GM10266 (cell line): ENCODE measurements at regions not wholly inside any gene's neighbourhood (a gene's known extent, or its start where the extent isn't known, plus 50 kb on each side); places are given as distances from the start of the nearest gene placed in this dataset.
"Not testable (repeated sequence)": the region's sequence is repeated elsewhere in the genome, so short reads cannot be mapped to it uniquely, and the experiment has no call there.

Source experiments
- DNase-seq: peaks from one replicate; pipeline ENCODE4 v3.0.0; 2012; ENCODE audit errors: extremely low spot score
- CTCF ChIP-seq: IDR thresholded peaks from 2 replicates; pipeline ENCODE4 v1.5.1; 2012; ENCODE audit warnings: mild to moderate bottlenecking, low read depth; ENCODE audit not compliant: control insufficient read depth, insufficient read depth; ENCODE audit errors: missing control alignments

- TF ChIP-seq CTCF = no peak
- DNase-seq = no peak
These were observed 94.5 kb downstream of the TPBG start for GRCh38 chr6:82458147-82458546.

- TF ChIP-seq CTCF = no peak
- DNase-seq = no peak
These were observed 95.1 kb downstream of the TPBG start for GRCh38 chr6:82458705-82459104.

GRCh38 chr6:82461536-82461935 is 97.9 kb downstream of the TPBG start:
- TF ChIP-seq CTCF = no peak
- DNase-seq = no peak

GRCh38 chr6:82467338-82467737 is 103.7 kb downstream of the TPBG start:
- no peak for TF ChIP-seq CTCF

GRCh38 chr6:82470123-82470522 is 106.5 kb downstream of the TPBG start:
- DNase-seq = not testable (repeated sequence)

More at GRCh38 chr6:82467338-82467737, 103.7 kb downstream of the TPBG start:
- DNase-seq = no peak

- not testable (repeated sequence) for DNase-seq
These were observed 111.5 kb downstream of the TPBG start for GRCh38 chr6:82475106-82475505.

- no peak for DNase-seq
- TF ChIP-seq CTCF = no peak
These were observed 120.4 kb downstream of the TPBG start for GRCh38 chr6:82484001-82484400.

- TF ChIP-seq CTCF = no peak
- no peak for DNase-seq
These were observed 121.4 kb downstream of the TPBG start for GRCh38 chr6:82484737-82485626.
